GM21576 (cell line): ENCODE measurements at regions not wholly inside any gene's neighbourhood (a gene's known extent, or its start where the extent isn't known, plus 50 kb on each side); places are given as distances from the start of the nearest gene placed in this dataset.
"Not testable (repeated sequence)": the region's sequence is repeated elsewhere in the genome, so short reads cannot be mapped to it uniquely, and the experiment has no call there.

Experiments
- ATAC-seq: cut with Tn5 transposase; IDR thresholded peaks from one replicate; pipeline ENCODE4 v1.9.1; 2021; ENCODE audit warnings: mild to moderate bottlenecking, moderate library complexity; ENCODE audit not compliant: unreplicated experiment

GRCh38 chr5:162931501-162931900 lies 505.9 kb upstream of the CCNG1 start:
- ATAC-seq: no peak

GRCh38 chr5:162939991-162940390 lies 497.4 kb upstream of the CCNG1 start:
- ATAC-seq: no peak

GRCh38 chr5:162948677-162949076 lies 488.7 kb upstream of the CCNG1 start:
- no peak for ATAC-seq

GRCh38 chr5:162956570-162956969 lies 480.8 kb upstream of the CCNG1 start:
- no peak for ATAC-seq

GRCh38 chr5:162964144-162964543 lies 473.3 kb upstream of the CCNG1 start:
- not testable (repeated sequence) for ATAC-seq

- no peak for ATAC-seq
Measured at GRCh38 chr5:162990063-162990462, 447.3 kb upstream of the CCNG1 start.

- ATAC-seq: no peak
Measured at GRCh38 chr5:162990856-162991497, 446.4 kb upstream of the CCNG1 start.

GRCh38 chr5:162995568-162995967 lies 441.8 kb upstream of the CCNG1 start:
- no peak for ATAC-seq

- ATAC-seq: no peak
Measured at GRCh38 chr5:162996053-162996452, 441.3 kb upstream of the CCNG1 start.

GRCh38 chr5:163005949-163006348 lies 431.4 kb upstream of the CCNG1 start:
- no peak for ATAC-seq

GRCh38 chr5:163022582-163023128 lies 414.7 kb upstream of the CCNG1 start:
- no peak for ATAC-seq

GRCh38 chr5:163023846-163024245 lies 413.5 kb upstream of the CCNG1 start:
- no peak for ATAC-seq

- ATAC-seq: no peak
Measured at GRCh38 chr5:163024936-163025335, 412.5 kb upstream of the CCNG1 start.

GRCh38 chr5:163033656-163034055 lies 403.7 kb upstream of the CCNG1 start:
- ATAC-seq: no peak

- ATAC-seq: no peak
Measured at GRCh38 chr5:163041254-163041653, 396.1 kb upstream of the CCNG1 start.

GRCh38 chr5:163079618-163080017 lies 357.8 kb upstream of the CCNG1 start:
- peak; percentile 56 for ATAC-seq

GRCh38 chr5:163089230-163089629 lies 348.2 kb upstream of the CCNG1 start:
- no peak for ATAC-seq

GRCh38 chr5:163089926-163090325 lies 347.5 kb upstream of the CCNG1 start:
- ATAC-seq: no peak

GRCh38 chr5:163094492-163095180 lies 342.8 kb upstream of the CCNG1 start:
- peak; percentile 88 for ATAC-seq

GRCh38 chr5:163104464-163104863 lies 332.9 kb upstream of the CCNG1 start:
- no peak for ATAC-seq

GRCh38 chr5:163105456-163105855 lies 331.9 kb upstream of the CCNG1 start:
- ATAC-seq: no peak

- peak; percentile 80 for ATAC-seq
Measured at GRCh38 chr5:163106098-163106497, 331.3 kb upstream of the CCNG1 start.
